Fibroblast of upper back skin (primary cell): ENCODE measurements at regions not wholly inside any gene's neighbourhood (a gene's known extent, or its start where the extent isn't known, plus 50 kb on each side); places are given as distances from the start of the nearest gene placed in this dataset.

Experiments used
- DNase-seq: peaks from one replicate; pipeline ENCODE4 v3.0.0-alpha.2; 2013

GRCh38 chr14:71473843-71474242 is 458.4 kb upstream of the RGS6 start:
- DNase-seq, result no peak

GRCh38 chr14:71474301-71475265 is 457.6 kb upstream of the RGS6 start:
- DNase-seq, result no peak

- DNase-seq, result no peak
Measured at GRCh38 chr14:71475916-71476315, 456.3 kb upstream of the RGS6 start.

- DNase-seq, result peak; percentile 57
Measured at GRCh38 chr14:71478542-71478941, 453.7 kb upstream of the RGS6 start.

GRCh38 chr14:71481021-71481654 is 451.1 kb upstream of the RGS6 start:
- no peak for DNase-seq

- peak; percentile 82 for DNase-seq
Measured at GRCh38 chr14:71482671-71483070, 449.6 kb upstream of the RGS6 start.

GRCh38 chr14:71483154-71483553 is 449.1 kb upstream of the RGS6 start:
- DNase-seq, result no peak

- DNase-seq, result no peak
Measured at GRCh38 chr14:71485833-71486232, 446.4 kb upstream of the RGS6 start.

- no peak for DNase-seq
Measured at GRCh38 chr14:71486279-71486678, 445.9 kb upstream of the RGS6 start.

- DNase-seq, result no peak
Measured at GRCh38 chr14:71487449-71487848, 444.8 kb upstream of the RGS6 start.

- DNase-seq, result no peak
Measured at GRCh38 chr14:71487941-71488340, 444.3 kb upstream of the RGS6 start.

- DNase-seq, result peak; percentile 76
Measured at GRCh38 chr14:71488703-71489191, 443.5 kb upstream of the RGS6 start.

GRCh38 chr14:71489742-71490141 is 442.5 kb upstream of the RGS6 start:
- no peak for DNase-seq

- peak; percentile 19 for DNase-seq
Measured at GRCh38 chr14:71491931-71492330, 440.3 kb upstream of the RGS6 start.

GRCh38 chr14:71492346-71492745 is 439.9 kb upstream of the RGS6 start:
- DNase-seq, result no peak

GRCh38 chr14:71497645-71498086 is 434.6 kb upstream of the RGS6 start:
- peak; percentile 82 for DNase-seq

GRCh38 chr14:71498212-71498611 is 434.0 kb upstream of the RGS6 start:
- peak; percentile 83 for DNase-seq

GRCh38 chr14:71499018-71499417 is 433.2 kb upstream of the RGS6 start:
- no peak for DNase-seq

GRCh38 chr14:71507681-71508080 is 424.5 kb upstream of the RGS6 start:
- no peak for DNase-seq

- DNase-seq, result no peak
Measured at GRCh38 chr14:71508901-71509300, 423.3 kb upstream of the RGS6 start.

- DNase-seq, result no peak
Measured at GRCh38 chr14:71511152-71511551, 421.1 kb upstream of the RGS6 start.

GRCh38 chr14:71514941-71515919 is 417.0 kb upstream of the RGS6 start:
- DNase-seq, result no peak
